ENCODE measurements at regions not wholly inside any gene's neighbourhood (a gene's known extent, or its start where the extent isn't known, plus 50 kb on each side); places are given as distances from the start of the nearest gene placed in this dataset.

DNA sequence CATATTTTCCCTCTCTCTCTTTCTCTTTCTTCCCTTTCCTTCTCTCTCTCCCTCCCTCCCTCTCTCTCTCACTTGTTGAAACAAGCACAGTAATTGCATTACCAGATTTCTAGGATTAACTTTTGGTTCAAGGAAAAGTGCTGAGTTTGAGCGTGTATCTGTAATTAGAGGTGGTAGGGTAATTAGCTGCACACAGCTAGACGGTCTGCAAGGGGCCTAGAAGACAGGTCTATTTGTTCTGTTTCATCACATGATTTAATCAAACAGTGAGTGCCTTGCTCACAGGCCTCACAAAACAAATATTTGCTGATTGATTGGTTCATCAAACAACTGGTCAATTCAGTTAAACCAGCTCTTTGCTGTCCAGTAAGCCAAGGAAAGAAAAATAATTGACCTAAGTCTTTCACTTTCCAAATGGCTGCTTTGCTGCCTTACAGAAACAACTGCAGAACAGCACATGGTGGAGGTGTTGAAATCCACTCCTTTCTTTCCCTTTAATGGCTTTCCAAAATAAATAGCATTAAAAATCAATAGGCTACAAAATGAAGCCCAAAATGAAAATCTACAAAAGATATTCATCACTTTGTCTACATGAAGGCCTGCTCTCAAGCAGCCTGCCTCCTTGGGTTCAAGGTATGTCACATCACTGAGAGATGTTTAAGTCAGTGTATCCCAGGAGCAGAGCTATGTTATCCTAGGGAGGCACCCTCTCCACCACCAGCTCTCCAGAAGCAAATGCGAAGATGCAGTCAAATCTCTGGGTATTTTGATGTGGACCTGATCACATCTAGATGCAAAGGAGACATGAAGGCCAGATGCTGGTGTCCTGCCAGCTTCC lies 264.4 kb upstream of the SIX2 start:
- TF ChIP-seq CTCF (IDR thresholded peaks at IDR 0.05; ENCODE audit: poor library complexity) = no peak
- TF ChIP-seq EZH2 (IDR thresholded peaks at IDR 0.05; ENCODE audit: borderline replicate concordance) = no peak
